PC-3 (cell line): ENCODE measurements at regions not wholly inside any gene's neighbourhood (a gene's known extent, or its start where the extent isn't known, plus 50 kb on each side); places are given as distances from the start of the nearest gene placed in this dataset.

Source experiments
- EZH2phosphoT487 ChIP-seq: fragments of 300-600 bp; sonication (generic); IDR thresholded peaks from 2 replicates; pipeline ENCODE4 v1.6.1; 2018; ENCODE audit warnings: mild to moderate bottlenecking, antibody characterized with exemption, low read length, borderline replicate concordance
- TF ChIP-seq, protein P1 (sequence below): fragments of 300-600 bp; sonication (generic); conservative IDR thresholded peaks from 2 replicates; pipeline ENCODE4 v1.5.1; 2017; ENCODE audit warnings: antibody characterized with exemption, low read depth, mild to moderate bottlenecking, low read length

DNA sequence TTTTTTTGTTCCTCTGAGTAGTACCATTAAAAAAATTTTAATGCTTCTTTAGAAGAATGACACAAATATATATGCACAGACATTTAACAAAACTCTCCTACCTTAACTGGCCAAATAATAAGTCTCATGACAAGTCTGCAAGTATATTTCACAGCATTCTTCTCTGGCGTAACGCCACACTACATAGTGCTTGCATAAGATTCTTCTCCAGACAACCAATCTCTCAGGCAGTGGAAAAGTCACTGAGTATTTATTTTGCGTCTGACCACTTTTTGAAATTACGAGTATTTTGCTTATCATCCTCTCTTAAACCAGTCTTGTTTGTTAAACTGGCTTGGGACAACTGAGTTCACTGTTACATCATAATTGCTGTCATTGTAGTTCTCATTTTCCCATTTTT lies 749.2 kb downstream of the ADCYAP1 start:
- TF ChIP-seq, protein P1, sequence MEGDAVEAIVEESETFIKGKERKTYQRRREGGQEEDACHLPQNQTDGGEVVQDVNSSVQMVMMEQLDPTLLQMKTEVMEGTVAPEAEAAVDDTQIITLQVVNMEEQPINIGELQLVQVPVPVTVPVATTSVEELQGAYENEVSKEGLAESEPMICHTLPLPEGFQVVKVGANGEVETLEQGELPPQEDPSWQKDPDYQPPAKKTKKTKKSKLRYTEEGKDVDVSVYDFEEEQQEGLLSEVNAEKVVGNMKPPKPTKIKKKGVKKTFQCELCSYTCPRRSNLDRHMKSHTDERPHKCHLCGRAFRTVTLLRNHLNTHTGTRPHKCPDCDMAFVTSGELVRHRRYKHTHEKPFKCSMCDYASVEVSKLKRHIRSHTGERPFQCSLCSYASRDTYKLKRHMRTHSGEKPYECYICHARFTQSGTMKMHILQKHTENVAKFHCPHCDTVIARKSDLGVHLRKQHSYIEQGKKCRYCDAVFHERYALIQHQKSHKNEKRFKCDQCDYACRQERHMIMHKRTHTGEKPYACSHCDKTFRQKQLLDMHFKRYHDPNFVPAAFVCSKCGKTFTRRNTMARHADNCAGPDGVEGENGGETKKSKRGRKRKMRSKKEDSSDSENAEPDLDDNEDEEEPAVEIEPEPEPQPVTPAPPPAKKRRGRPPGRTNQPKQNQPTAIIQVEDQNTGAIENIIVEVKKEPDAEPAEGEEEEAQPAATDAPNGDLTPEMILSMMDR = no peak
- TF ChIP-seq EZH2phosphoT487 = no peak
